HL-60 (cell line): ENCODE measurements at regions not wholly inside any gene's neighbourhood (a gene's known extent, or its start where the extent isn't known, plus 50 kb on each side); places are given as distances from the start of the nearest gene placed in this dataset.

ENCODE experiments used
- DNase-seq, 2 experiments: peaks; one replicate each; pipeline ENCODE4 v3.0.0-alpha.2; 2010 to 2020; ENCODE audit warnings: low read depth in 1 of 2, low spot score in 1 of 2
- H3K27ac ChIP-seq: fragments of 250-450 bp; sonication (Bioruptor Pico); replicated peaks from 2 replicates; pipeline ENCODE4 v1.5.1; 2020; ENCODE audit warnings: mild to moderate bottlenecking, moderate library complexity
- H3K27me3 ChIP-seq: fragments of 250-450 bp; sonication (Bioruptor Pico); 2 replicates; pipeline ENCODE4 v1.5.1; 2021; ENCODE audit warnings: mild to moderate bottlenecking, moderate library complexity; ENCODE audit not compliant: insufficient read depth, poor library complexity, severe bottlenecking
- H3K4me3 ChIP-seq: replicated peaks from 2 replicates; pipeline ENCODE4 v1.5.1; 2011; ENCODE audit warnings: mild to moderate bottlenecking, control low read depth, low read length; ENCODE audit not compliant: insufficient read depth
- GABPA ChIP-seq: IDR thresholded peaks from 2 replicates; pipeline ENCODE4 v1.6.1; 2012; ENCODE audit warnings: low read depth
- POLR2AphosphoS5 ChIP-seq: IDR thresholded peaks from 2 replicates; pipeline ENCODE4 v1.6.1; 2012; ENCODE audit warnings: low read depth
- SPI1 ChIP-seq: IDR thresholded peaks from 2 replicates; pipeline ENCODE4 v1.6.1; 2012; ENCODE audit warnings: low read depth, mild to moderate bottlenecking, borderline replicate concordance
- TF ChIP-seq, protein P1 (sequence below): IDR thresholded peaks from 2 replicates; pipeline ENCODE4 v1.6.1; 2012; ENCODE audit warnings: low read depth; ENCODE audit not compliant: insufficient replicate concordance
- TF ChIP-seq, protein P2 (sequence below): IDR thresholded peaks from one replicate; pipeline ENCODE4 v1.5.1; 2011; ENCODE audit warnings: low read length, control low read depth, inconsistent platforms; ENCODE audit not compliant: insufficient read depth

DNA sequence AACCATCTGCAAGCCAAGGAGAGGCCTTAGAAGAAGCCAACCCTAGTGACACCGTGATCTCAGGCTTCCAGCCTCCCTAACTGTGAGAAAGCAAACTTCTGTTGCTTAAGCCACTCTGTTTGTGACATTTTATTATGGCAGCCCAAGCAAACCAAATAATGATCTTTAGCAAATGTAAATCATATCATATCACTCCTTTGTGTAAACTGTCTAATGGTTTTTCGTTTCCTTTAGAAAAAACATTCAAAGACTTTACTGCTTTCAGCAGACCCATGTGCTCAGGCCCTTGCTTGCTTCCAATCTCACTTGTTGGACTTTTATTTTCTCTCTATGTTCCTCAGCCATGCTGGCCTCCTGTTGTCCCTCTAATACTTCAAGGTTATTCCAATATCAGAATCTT lies 192.2 kb upstream of the HS3ST1 start:
- TF ChIP-seq, protein P1, sequence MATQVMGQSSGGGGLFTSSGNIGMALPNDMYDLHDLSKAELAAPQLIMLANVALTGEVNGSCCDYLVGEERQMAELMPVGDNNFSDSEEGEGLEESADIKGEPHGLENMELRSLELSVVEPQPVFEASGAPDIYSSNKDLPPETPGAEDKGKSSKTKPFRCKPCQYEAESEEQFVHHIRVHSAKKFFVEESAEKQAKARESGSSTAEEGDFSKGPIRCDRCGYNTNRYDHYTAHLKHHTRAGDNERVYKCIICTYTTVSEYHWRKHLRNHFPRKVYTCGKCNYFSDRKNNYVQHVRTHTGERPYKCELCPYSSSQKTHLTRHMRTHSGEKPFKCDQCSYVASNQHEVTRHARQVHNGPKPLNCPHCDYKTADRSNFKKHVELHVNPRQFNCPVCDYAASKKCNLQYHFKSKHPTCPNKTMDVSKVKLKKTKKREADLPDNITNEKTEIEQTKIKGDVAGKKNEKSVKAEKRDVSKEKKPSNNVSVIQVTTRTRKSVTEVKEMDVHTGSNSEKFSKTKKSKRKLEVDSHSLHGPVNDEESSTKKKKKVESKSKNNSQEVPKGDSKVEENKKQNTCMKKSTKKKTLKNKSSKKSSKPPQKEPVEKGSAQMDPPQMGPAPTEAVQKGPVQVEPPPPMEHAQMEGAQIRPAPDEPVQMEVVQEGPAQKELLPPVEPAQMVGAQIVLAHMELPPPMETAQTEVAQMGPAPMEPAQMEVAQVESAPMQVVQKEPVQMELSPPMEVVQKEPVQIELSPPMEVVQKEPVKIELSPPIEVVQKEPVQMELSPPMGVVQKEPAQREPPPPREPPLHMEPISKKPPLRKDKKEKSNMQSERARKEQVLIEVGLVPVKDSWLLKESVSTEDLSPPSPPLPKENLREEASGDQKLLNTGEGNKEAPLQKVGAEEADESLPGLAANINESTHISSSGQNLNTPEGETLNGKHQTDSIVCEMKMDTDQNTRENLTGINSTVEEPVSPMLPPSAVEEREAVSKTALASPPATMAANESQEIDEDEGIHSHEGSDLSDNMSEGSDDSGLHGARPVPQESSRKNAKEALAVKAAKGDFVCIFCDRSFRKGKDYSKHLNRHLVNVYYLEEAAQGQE, result no peak
- TF ChIP-seq POLR2AphosphoS5, result no peak
- no peak for TF ChIP-seq GABPA
- no peak for TF ChIP-seq SPI1
- TF ChIP-seq, protein P2, sequence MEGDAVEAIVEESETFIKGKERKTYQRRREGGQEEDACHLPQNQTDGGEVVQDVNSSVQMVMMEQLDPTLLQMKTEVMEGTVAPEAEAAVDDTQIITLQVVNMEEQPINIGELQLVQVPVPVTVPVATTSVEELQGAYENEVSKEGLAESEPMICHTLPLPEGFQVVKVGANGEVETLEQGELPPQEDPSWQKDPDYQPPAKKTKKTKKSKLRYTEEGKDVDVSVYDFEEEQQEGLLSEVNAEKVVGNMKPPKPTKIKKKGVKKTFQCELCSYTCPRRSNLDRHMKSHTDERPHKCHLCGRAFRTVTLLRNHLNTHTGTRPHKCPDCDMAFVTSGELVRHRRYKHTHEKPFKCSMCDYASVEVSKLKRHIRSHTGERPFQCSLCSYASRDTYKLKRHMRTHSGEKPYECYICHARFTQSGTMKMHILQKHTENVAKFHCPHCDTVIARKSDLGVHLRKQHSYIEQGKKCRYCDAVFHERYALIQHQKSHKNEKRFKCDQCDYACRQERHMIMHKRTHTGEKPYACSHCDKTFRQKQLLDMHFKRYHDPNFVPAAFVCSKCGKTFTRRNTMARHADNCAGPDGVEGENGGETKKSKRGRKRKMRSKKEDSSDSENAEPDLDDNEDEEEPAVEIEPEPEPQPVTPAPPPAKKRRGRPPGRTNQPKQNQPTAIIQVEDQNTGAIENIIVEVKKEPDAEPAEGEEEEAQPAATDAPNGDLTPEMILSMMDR, result no peak
- H3K4me3 ChIP-seq, result no peak overlapping the region
- no peaks in the 10 kb centered on the region for H3K27me3 ChIP-seq
- DNase-seq, result no peak
- H3K27ac ChIP-seq, result no peak overlapping the region

DNA sequence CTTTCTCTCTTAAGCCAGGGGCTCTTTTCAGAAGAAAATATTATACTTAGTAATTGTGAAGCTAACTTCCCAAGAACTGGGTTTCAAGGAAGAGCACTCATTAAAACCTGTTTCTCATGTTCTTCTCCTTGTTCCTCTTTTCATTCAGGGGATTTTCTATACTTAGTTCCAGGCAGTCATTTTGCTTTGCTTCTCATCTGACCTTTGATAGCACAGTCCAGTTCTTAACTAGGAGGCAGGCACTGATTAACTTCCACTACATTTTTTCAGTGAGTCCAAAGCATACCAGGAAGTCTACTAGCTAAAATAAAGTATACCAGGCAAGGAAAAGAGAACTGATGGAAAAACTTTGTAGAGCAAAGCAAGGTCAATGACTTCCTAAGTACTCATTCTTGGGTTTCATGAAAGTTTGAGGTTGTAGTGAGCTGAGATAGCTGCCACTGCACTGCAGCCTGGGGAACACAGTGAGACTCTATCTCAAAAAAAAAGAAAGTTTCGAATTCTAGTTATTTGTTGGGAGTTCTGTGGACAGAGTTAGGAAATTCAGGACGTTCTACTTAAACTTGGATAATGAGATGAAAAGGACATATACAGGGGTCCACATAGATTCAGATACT lies 190.1 kb upstream of the HS3ST1 start:
- Histone ChIP-seq H3K4me3 (no peak overlapping the region), H3K27me3 (no peaks in the 10 kb centered on the region), H3K27ac (no peak overlapping the region)
- no peak for DNase-seq
- TF ChIP-seq, protein P1, result no peak
- TF ChIP-seq SPI1, result no peak
- no peak for TF ChIP-seq GABPA
- TF ChIP-seq POLR2AphosphoS5, result no peak
- TF ChIP-seq, protein P2, result no peak

DNA sequence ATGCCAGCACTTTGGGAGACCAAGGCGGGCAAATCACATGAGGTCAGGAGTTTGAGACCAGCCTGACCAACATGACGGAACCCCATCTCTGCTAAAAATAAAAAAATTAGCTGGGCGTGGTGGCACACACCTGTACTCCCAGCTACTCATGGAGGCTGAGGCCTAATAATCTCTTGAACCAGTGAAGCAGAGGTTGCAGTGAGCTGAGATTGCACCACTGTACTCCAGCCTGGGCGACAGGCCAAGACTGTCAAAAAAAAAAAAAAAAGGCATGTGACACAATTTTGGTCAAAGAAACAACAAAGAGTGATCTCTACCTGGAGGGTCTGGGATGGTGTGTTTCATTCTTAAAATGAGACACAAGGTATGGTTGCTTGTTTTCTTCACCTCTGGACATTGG lies 188.2 kb upstream of the HS3ST1 start:
- no peaks in the 10 kb centered on the region for H3K27me3 ChIP-seq
- DNase-seq, result no peak
- TF ChIP-seq GABPA (no peak), POLR2AphosphoS5 (no peak), SPI1 (no peak)
- TF ChIP-seq, protein P2, result no peak
- TF ChIP-seq, protein P1, result no peak
- no peak overlapping the region for H3K27ac ChIP-seq
- no peak overlapping the region for H3K4me3 ChIP-seq
